Fibroblast of villous mesenchyme (primary cell): ENCODE measurements at regions not wholly inside any gene's neighbourhood (a gene's known extent, or its start where the extent isn't known, plus 50 kb on each side); places are given as distances from the start of the nearest gene placed in this dataset.

Source experiments
- DNase-seq: peaks from one replicate; pipeline ENCODE4 v3.0.0-alpha.2; 2010; ENCODE audit warnings: low read depth
- H3K4me3 ChIP-seq: 2 replicates; pipeline ENCODE4 v1.5.1; 2011; ENCODE audit warnings: low read depth, mild to moderate bottlenecking, low read length
- CTCF ChIP-seq: IDR thresholded peaks from 2 replicates; pipeline ENCODE4 v1.5.1; 2012; ENCODE audit warnings: low read depth, mild to moderate bottlenecking, low read length; ENCODE audit not compliant: insufficient read depth

DNA sequence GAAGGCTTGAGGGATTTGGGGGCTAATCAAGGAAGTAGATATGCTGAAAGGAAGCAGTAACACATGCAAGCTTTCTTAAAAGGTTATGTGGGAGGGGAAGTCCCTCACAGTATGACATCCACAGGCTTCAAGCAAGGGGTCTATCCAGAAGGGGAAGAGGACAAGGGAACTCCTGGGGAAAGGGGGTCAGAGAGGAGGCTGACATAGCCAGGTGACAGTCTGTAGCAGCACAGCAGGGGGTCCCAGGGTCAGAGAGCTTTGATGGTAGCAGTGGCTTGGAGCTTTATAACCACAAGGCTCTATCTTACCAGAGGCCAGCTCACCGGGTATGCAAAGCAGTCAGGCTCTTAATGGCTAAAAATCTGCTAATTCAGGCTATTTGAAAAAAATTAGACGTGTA lies 150.6 kb upstream of the NSMCE3 start:
- H3K4me3 ChIP-seq = no peak overlapping the region
- no peak for DNase-seq
- no peak for TF ChIP-seq CTCF

DNA sequence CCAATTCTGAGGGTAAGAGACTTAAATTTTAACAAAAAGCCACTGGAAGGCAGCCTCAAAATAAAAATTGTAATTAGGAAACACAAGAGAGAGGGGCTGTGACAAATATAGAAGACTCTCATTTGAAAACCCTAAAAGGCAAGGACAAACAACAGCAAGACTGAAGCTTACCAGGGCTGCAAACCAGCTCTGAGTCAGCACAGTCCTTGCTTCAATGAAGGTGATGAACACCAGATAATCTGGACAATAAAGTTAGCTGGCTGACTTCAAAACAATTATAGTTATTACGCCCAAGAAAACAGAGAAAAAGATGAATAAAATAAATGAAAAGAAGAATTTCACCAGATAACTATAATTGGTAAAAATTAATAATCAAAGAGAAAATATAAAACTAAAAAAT lies 149.3 kb upstream of the NSMCE3 start:
- no peak for TF ChIP-seq CTCF
- DNase-seq = no peak
- H3K4me3 ChIP-seq = no peak overlapping the region

DNA sequence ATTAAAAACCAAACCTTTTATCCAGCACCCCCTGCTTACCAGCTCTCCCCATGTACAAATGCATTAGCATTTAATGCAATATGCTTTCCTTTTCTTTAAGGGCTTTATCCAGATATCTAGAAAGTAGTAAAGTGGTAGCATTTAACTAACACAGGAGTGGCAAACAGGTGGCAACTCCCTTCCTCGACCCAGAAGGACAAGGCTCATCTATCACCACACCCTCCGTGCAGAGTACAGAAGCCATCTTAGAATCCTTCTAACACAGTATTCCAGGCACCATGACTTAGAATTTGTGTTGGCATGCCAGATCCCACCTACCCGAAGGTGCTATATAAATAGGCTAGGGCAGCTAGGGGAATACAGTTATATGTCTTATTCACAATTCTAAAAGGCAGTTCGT lies 148.6 kb upstream of the NSMCE3 start:
- TF ChIP-seq CTCF = no peak
- no peak for DNase-seq
- no peak overlapping the region for H3K4me3 ChIP-seq

GRCh38 chr15:29411299-29411698 lies 141.7 kb upstream of the NSMCE3 start:
- TF ChIP-seq CTCF = no peak
- DNase-seq = no peak
- no peak overlapping the region for H3K4me3 ChIP-seq

DNA sequence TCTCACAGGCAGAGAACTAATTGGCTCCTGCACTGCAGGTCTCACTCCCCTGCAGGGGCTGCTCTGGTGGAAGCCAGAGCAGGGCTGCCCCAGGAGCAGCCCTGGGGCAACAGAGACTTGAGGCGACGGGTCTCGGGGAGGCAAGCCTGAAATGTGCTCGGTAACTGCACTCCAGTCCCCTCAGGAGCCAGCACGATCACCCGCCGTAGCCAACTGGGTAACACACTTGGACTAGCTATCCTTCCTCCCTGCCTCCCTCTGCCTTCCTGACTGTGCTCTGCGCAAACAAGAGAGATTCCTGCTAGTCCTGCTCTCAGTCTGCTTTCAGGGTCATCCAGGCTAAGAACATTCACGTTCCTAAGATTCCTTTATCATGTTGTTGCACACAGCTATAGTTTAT lies 140.7 kb upstream of the NSMCE3 start:
- DNase-seq = no peak
- no peak overlapping the region for H3K4me3 ChIP-seq
- no peak for TF ChIP-seq CTCF

DNA sequence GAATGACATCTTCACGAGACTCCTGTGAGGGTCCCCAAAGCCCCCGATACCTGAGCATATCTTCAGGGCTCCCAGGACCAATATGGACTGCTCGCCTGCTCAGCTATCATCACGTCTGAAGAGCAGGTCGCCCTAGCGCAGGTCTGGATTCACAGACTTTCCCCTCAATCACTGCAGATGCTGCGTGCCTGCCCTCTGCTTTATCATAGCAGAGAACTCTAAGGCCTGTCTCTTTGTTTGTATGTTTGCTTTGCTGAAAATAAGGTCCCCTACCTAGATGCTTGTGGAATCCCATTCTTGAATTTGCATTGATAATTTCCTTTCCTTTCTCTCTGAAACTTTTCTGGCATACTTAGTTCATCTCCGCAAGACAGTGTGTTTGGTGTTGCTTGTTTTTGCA lies 140.3 kb upstream of the NSMCE3 start:
- DNase-seq = no peak
- TF ChIP-seq CTCF = no peak
- H3K4me3 ChIP-seq = no peak overlapping the region

- no peak overlapping the region for H3K4me3 ChIP-seq
- no peak for DNase-seq
- TF ChIP-seq CTCF = no peak
These were observed 135.9 kb upstream of the NSMCE3 start for GRCh38 chr15:29405564-29405963.
